ENCODE measurements at regions not wholly inside any gene's neighbourhood (a gene's known extent, or its start where the extent isn't known, plus 50 kb on each side); places are given as distances from the start of the nearest gene placed in this dataset.

DNA sequence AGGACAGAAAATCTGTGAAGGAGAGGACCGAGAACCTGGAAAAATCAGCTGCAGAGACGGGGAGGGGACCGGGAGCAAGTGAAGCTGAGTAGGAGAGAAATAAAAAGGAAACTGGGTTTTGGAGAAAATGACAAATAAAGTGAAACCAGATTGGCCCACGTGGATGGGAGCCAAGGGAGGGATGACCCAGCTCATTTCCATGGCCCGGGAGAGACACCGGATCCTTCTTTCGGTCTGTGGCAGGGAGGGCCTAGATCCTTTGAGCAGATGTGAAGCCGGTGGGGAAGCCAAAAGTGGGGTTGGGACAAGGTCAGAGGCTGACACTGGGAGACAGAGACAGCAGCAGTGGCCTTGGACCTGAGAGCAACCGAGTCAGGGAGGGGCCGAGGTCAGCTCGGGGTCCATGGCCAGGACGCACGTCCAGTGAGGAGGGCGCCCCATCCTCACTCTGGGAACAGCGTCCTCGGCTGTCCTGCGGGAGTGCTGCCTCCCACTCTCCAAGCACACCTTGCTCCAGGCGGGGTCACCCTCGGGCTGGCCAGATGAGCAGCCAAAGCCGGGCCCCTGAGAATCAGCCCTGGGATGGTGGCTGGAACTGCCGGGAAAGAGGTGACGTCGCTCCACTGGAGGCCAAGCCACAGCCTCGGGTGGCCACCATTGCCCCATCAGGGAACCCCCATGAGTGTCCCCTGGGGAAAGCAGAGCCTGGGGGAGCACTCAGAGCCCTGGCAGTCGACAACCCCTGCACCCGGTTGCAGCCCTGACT is 50.8 kb upstream of the CDR2 start:
- no peak for TF ChIP-seq ZNF701 (tag by site-specific recombination; IDR thresholded peaks at IDR 0.05)
- TF ChIP-seq ZNF514 (tag by site-specific recombination; IDR thresholded peaks at IDR 0.05), result no peak
- TF ChIP-seq, protein P1, sequence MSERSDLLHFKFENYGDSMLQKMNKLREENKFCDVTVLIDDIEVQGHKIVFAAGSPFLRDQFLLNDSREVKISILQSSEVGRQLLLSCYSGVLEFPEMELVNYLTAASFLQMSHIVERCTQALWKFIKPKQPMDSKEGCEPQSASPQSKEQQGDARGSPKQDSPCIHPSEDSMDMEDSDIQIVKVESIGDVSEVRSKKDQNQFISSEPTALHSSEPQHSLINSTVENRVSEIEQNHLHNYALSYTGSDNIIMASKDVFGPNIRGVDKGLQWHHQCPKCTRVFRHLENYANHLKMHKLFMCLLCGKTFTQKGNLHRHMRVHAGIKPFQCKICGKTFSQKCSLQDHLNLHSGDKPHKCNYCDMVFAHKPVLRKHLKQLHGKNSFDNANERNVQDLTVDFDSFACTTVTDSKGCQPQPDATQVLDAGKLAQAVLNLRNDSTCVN (tag by site-specific recombination; optimal IDR thresholded peaks at IDR 0.05), result no peak
- TF ChIP-seq ZBTB8A (tag by site-specific recombination; IDR thresholded peaks at IDR 0.05), result no peak
